ENCODE measurements at regions not wholly inside any gene's neighbourhood (a gene's known extent, or its start where the extent isn't known, plus 50 kb on each side); places are given as distances from the start of the nearest gene placed in this dataset.

DNA sequence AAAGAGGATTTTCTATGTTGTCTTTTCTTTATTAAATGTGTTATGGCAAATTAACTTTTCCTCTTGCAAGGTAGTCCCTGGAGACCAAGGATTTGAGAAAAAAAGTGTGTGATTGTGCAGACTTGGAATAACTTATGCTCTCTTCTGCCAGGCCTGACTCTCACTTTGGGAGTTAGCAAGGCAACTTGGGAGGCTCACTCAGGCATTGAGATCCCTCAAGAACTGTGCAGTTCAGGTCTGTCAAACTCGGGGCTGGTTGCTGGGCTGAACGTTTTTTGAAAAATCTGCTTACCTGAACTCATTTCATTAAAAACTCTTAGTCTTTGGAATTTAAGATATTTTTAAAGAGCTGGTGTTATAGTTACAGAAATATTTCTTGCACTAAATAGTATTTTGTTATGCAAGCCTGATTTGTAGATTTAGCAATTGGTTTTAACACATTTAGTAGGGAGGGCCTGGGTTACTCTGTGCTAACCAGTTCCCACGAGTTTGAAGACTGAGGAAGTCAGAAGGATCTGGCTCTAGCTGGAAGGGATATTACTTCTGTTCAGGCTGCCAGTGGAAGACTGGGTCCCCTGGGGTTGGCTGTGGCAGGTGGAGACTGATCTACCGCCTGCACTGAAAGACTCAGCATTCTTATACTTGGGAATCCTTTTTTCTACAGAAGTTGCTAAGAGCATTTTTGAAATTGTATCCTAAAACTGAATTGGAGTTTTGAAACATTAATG lies 150.4 kb upstream of the PCSK5 start:
- TF ChIP-seq TAF1 (IDR thresholded peaks at IDR 0.05; ENCODE audit: low read depth) (no peak), CEBPB (IDR thresholded peaks at IDR 0.05) (no peak), CREB1 (IDR thresholded peaks at IDR 0.05; ENCODE audit: low read depth) (no peak), FOXM1 (IDR thresholded peaks at IDR 0.05; ENCODE audit: borderline replicate concordance, low read depth) (no peak), ZBTB7A (IDR thresholded peaks at IDR 0.05; ENCODE audit: low read depth) (no peak), RAD21 (IDR thresholded peaks at IDR 0.05; ENCODE audit: low read depth) (no peak), EGR1 (IDR thresholded peaks at IDR 0.05) (no peak)
- TF ChIP-seq, protein P1, sequence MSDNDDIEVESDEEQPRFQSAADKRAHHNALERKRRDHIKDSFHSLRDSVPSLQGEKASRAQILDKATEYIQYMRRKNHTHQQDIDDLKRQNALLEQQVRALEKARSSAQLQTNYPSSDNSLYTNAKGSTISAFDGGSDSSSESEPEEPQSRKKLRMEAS (IDR thresholded peaks at IDR 0.05): no peak
- TF ChIP-seq, protein P2, sequence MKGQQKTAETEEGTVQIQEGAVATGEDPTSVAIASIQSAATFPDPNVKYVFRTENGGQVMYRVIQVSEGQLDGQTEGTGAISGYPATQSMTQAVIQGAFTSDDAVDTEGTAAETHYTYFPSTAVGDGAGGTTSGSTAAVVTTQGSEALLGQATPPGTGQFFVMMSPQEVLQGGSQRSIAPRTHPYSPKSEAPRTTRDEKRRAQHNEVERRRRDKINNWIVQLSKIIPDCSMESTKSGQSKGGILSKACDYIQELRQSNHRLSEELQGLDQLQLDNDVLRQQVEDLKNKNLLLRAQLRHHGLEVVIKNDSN (IDR thresholded peaks at IDR 0.05): no peak

DNA sequence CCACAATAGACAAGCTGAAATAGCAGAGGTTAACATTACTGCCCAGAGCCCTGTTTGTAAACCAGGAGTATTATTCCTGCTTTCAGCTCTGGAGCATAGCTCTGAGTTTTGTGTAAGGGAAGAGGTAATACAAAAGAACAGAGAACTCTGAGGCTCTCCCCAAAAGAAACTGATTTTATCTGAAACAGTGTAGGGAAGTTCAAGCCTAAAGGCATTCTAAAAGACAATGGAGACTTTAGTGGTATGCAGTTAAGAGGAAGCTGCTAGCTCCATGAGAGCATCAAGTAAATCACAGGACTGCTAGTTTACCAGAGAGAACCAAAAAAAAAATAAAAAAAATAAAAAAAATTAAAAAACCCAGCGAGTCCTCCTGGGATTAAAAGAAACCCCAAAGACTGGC lies 146.6 kb upstream of the PCSK5 start:
- TF ChIP-seq TAF1 (IDR thresholded peaks at IDR 0.05; ENCODE audit: low read depth) (no peak), CREB1 (IDR thresholded peaks at IDR 0.05; ENCODE audit: low read depth) (no peak), TCF12 (IDR thresholded peaks at IDR 0.05; ENCODE audit: low read depth) (no peak), EGR1 (IDR thresholded peaks at IDR 0.05) (no peak), RAD21 (IDR thresholded peaks at IDR 0.05; ENCODE audit: low read depth) (no peak), YY1 (IDR thresholded peaks at IDR 0.05; ENCODE audit: low read depth) (no peak), TEAD4 (IDR thresholded peaks at IDR 0.05) (no peak), EP300 (IDR thresholded peaks at IDR 0.05; ENCODE audit: borderline replicate concordance) (no peak), NFIC (IDR thresholded peaks at IDR 0.05) (no peak), CEBPB (IDR thresholded peaks at IDR 0.05) (no peak), FOXM1 (IDR thresholded peaks at IDR 0.05; ENCODE audit: borderline replicate concordance, low read depth) (no peak), ZBTB7A (IDR thresholded peaks at IDR 0.05; ENCODE audit: low read depth) (no peak)
- TF ChIP-seq, protein P1 (IDR thresholded peaks at IDR 0.05): no peak
- TF ChIP-seq, protein P3, sequence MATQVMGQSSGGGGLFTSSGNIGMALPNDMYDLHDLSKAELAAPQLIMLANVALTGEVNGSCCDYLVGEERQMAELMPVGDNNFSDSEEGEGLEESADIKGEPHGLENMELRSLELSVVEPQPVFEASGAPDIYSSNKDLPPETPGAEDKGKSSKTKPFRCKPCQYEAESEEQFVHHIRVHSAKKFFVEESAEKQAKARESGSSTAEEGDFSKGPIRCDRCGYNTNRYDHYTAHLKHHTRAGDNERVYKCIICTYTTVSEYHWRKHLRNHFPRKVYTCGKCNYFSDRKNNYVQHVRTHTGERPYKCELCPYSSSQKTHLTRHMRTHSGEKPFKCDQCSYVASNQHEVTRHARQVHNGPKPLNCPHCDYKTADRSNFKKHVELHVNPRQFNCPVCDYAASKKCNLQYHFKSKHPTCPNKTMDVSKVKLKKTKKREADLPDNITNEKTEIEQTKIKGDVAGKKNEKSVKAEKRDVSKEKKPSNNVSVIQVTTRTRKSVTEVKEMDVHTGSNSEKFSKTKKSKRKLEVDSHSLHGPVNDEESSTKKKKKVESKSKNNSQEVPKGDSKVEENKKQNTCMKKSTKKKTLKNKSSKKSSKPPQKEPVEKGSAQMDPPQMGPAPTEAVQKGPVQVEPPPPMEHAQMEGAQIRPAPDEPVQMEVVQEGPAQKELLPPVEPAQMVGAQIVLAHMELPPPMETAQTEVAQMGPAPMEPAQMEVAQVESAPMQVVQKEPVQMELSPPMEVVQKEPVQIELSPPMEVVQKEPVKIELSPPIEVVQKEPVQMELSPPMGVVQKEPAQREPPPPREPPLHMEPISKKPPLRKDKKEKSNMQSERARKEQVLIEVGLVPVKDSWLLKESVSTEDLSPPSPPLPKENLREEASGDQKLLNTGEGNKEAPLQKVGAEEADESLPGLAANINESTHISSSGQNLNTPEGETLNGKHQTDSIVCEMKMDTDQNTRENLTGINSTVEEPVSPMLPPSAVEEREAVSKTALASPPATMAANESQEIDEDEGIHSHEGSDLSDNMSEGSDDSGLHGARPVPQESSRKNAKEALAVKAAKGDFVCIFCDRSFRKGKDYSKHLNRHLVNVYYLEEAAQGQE (IDR thresholded peaks at IDR 0.05; ENCODE audit: low read depth): no peak
- TF ChIP-seq, protein P2 (IDR thresholded peaks at IDR 0.05): no peak

DNA sequence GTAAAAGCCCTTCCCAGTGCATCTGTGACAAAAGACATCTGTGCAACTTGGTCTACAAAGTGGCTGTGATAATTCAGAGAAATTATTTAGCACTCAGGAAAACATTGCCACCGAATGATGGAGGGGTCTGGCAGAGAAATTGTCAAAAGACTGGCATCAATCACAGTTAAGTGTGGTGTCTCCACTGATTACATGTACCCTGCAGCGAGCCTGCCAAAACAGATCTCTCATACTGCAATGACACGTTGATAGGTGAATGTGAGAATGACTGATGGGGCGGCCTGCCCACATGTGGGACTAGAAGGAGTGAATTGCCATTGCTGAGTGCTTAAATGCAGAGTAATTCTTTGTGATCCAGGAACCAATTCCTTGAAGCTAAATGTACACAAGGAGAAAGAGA lies 136.4 kb upstream of the PCSK5 start:
- no peak for TF ChIP-seq FOXM1 (IDR thresholded peaks at IDR 0.05; ENCODE audit: borderline replicate concordance, low read depth)
- TF ChIP-seq, protein P1 (IDR thresholded peaks at IDR 0.05): no peak
- no peak for TF ChIP-seq EGR1 (IDR thresholded peaks at IDR 0.05)
- no peak for TF ChIP-seq CREB1 (IDR thresholded peaks at IDR 0.05; ENCODE audit: low read depth)
- TF ChIP-seq EP300 (IDR thresholded peaks at IDR 0.05; ENCODE audit: borderline replicate concordance): no peak
- no peak for TF ChIP-seq ZBTB7A (IDR thresholded peaks at IDR 0.05; ENCODE audit: low read depth)
- TF ChIP-seq TEAD4 (IDR thresholded peaks at IDR 0.05): no peak
- TF ChIP-seq, protein P3 (IDR thresholded peaks at IDR 0.05; ENCODE audit: low read depth): no peak
- no peak for TF ChIP-seq CEBPB (IDR thresholded peaks at IDR 0.05)
- TF ChIP-seq TCF12 (IDR thresholded peaks at IDR 0.05; ENCODE audit: low read depth): no peak
- no peak for TF ChIP-seq TAF1 (IDR thresholded peaks at IDR 0.05; ENCODE audit: low read depth)
- TF ChIP-seq NFIC (IDR thresholded peaks at IDR 0.05): no peak
- TF ChIP-seq RAD21 (IDR thresholded peaks at IDR 0.05; ENCODE audit: low read depth): no peak
- no peak for TF ChIP-seq YY1 (IDR thresholded peaks at IDR 0.05; ENCODE audit: low read depth)
- TF ChIP-seq, protein P2 (IDR thresholded peaks at IDR 0.05): no peak

DNA sequence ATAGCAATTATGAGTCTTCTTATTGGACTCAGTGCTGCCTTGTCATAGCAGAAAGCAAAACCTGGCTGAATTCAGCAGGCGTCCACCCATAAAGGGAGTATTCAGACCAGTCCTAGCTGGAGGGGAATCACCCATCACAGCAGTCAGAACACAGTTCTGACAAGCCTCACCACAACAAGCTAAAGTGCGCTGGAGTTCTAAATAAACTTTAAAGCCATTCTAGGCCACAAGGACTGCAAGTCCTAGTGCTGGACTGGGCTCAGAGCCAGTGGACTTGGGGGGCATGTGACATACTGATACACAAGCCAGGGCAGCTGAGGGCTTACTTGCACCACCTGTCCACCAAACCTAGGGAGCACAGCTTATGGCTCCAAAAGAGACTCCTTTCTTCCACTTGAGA lies 115.3 kb upstream of the PCSK5 start:
- TF ChIP-seq TAF1 (IDR thresholded peaks at IDR 0.05; ENCODE audit: low read depth) (no peak), EGR1 (IDR thresholded peaks at IDR 0.05) (no peak), NFIC (IDR thresholded peaks at IDR 0.05) (no peak), TCF12 (IDR thresholded peaks at IDR 0.05; ENCODE audit: low read depth) (no peak), CREB1 (IDR thresholded peaks at IDR 0.05; ENCODE audit: low read depth) (no peak), YY1 (IDR thresholded peaks at IDR 0.05; ENCODE audit: low read depth) (no peak), ZBTB7A (IDR thresholded peaks at IDR 0.05; ENCODE audit: low read depth) (no peak), FOXM1 (IDR thresholded peaks at IDR 0.05; ENCODE audit: borderline replicate concordance, low read depth) (no peak), TEAD4 (IDR thresholded peaks at IDR 0.05) (no peak), RAD21 (IDR thresholded peaks at IDR 0.05; ENCODE audit: low read depth) (no peak), CEBPB (IDR thresholded peaks at IDR 0.05) (no peak), EP300 (IDR thresholded peaks at IDR 0.05; ENCODE audit: borderline replicate concordance) (no peak)
- TF ChIP-seq, protein P3 (IDR thresholded peaks at IDR 0.05; ENCODE audit: low read depth): no peak
- TF ChIP-seq, protein P1 (IDR thresholded peaks at IDR 0.05): no peak
- TF ChIP-seq, protein P2 (IDR thresholded peaks at IDR 0.05): no peak

Data from Ishikawa (cell line).